ENCODE measurements at regions not wholly inside any gene's neighbourhood (a gene's known extent, or its start where the extent isn't known, plus 50 kb on each side); places are given as distances from the start of the nearest gene placed in this dataset.

DNA sequence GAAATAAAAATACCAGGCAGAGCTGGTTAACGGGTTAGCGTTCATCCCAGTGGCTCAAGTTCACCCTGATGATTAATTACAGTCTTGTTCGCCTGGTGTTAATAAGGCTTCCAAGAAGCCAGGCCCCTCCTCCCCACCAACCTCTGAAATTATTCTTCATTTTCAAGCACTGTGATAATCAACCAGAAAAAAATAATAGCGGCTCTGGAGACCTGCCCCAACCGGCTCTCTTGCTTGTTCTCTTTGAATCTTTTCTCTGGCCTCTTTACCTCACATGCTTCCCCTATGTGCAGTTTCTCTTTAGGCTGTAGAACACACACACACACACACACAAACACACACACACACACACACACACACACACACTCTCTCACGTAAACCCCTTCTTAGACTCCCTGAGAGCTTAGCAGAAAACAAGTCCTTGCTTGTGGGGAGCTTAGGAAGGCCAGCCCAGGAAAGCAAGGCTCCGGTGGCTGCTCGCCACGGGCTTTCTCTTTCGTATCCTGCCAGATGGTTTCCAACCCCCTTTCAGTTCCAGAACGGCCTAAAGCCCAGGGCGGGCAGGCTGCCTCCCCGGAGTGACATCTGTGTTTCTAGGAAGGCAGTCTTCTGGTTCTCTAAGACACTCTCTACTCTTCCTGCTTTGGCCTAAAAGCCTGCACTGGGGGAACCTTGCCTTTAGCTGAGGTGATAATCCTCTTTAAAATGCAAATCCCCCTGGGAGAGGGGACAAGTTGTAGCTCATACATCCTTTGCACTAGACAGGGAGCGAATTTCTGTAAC lies 106.4 kb upstream of the SESN3 start:
- TF ChIP-seq POLR2A (IDR thresholded peaks at IDR 0.05), result no peak
- TF ChIP-seq, protein P1, sequence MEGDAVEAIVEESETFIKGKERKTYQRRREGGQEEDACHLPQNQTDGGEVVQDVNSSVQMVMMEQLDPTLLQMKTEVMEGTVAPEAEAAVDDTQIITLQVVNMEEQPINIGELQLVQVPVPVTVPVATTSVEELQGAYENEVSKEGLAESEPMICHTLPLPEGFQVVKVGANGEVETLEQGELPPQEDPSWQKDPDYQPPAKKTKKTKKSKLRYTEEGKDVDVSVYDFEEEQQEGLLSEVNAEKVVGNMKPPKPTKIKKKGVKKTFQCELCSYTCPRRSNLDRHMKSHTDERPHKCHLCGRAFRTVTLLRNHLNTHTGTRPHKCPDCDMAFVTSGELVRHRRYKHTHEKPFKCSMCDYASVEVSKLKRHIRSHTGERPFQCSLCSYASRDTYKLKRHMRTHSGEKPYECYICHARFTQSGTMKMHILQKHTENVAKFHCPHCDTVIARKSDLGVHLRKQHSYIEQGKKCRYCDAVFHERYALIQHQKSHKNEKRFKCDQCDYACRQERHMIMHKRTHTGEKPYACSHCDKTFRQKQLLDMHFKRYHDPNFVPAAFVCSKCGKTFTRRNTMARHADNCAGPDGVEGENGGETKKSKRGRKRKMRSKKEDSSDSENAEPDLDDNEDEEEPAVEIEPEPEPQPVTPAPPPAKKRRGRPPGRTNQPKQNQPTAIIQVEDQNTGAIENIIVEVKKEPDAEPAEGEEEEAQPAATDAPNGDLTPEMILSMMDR (IDR thresholded peaks at IDR 0.05), result no peak
- TF ChIP-seq POLR2AphosphoS5 (IDR thresholded peaks at IDR 0.05), result no peak
